WTC11 (cell line): ENCODE measurements at regions not wholly inside any gene's neighbourhood (a gene's known extent, or its start where the extent isn't known, plus 50 kb on each side); places are given as distances from the start of the nearest gene placed in this dataset.
"Not testable (repeated sequence)": the region's sequence is repeated elsewhere in the genome, so short reads cannot be mapped to it uniquely, and the experiment has no call there.

Experiments
- ATAC-seq: fragments of 200-7000 bp; cut with Tn5 transposase; 2 replicates; pipeline ENCODE4 v1.10.0; 2021; ENCODE audit warnings: mild to moderate bottlenecking, moderate library complexity
- CTCF ChIA-PET: fragments of 300-600 bp; sonication (Branson Sonifier 250); formaldehyde crosslinking; loops from one replicate; lab custom pipeline; 2021; ENCODE audit warnings: antibody characterized with exemption; lab: Charles Lee
- POLR2A ChIA-PET: fragments of 350-600 bp; sonication (Branson Sonifier 250); formaldehyde crosslinking; loops from one replicate; lab custom pipeline; 2021; ENCODE audit warnings: antibody characterized with exemption; lab: Charles Lee
- DNase-seq: peaks from one replicate; pipeline ENCODE4 v3.0.0; 2021; ENCODE audit warnings: low spot score
- H3K27ac Mint-ChIP-seq: 2 replicates; pipeline ENCODE4 v1.8.0; 2021; ENCODE audit warnings: mixed read lengths
- H3K27me3 Mint-ChIP-seq: 2 replicates; pipeline ENCODE4 v1.8.0; 2021; ENCODE audit warnings: low read depth, mild to moderate bottlenecking, moderate library complexity, mixed read lengths
- H3K36me3 Mint-ChIP-seq: 2 replicates; pipeline ENCODE4 v1.8.0; 2021; ENCODE audit warnings: mixed read lengths
- H3K4me1 Mint-ChIP-seq: 2 replicates; pipeline ENCODE4 v1.8.0; 2022; ENCODE audit warnings: mixed read lengths
- H3K4me3 Mint-ChIP-seq: 2 replicates; pipeline ENCODE4 v1.8.0; 2021; ENCODE audit warnings: mild to moderate bottlenecking, moderate library complexity, mixed read lengths
- H3K9me3 Mint-ChIP-seq: 2 replicates; pipeline ENCODE4 v1.8.0; 2021; ENCODE audit warnings: mixed read lengths
- ARID4B ChIP-seq: sonication (generic); formaldehyde crosslinking; IDR thresholded peaks from 2 replicates; pipeline ENCODE4 v1.8.0; 2023; ENCODE audit warnings: missing genetic modification reagents, mild to moderate bottlenecking, borderline replicate concordance
- ATF2 ChIP-seq: sonication (generic); formaldehyde crosslinking; IDR thresholded peaks from 2 replicates; pipeline ENCODE4 v1.8.1; 2022; ENCODE audit warnings: low read depth, missing genetic modification reagents, borderline replicate concordance
- CDX4 ChIP-seq: fragments of 250-450 bp; sonication (Bioruptor Pico); IDR thresholded peaks from 2 replicates; pipeline ENCODE4 v1.9.0; 2021; ENCODE audit warnings: moderate library complexity, mild to moderate bottlenecking, inconsistent platforms, borderline replicate concordance
- E2F5 ChIP-seq: sonication (generic); formaldehyde crosslinking; IDR thresholded peaks from 2 replicates; pipeline ENCODE4 v1.8.1; 2022; ENCODE audit warnings: mild to moderate bottlenecking, moderate library complexity, missing genetic modification reagents
- EMX1 ChIP-seq: fragments of 250-450 bp; sonication (Bioruptor Pico); IDR thresholded peaks from 2 replicates; pipeline ENCODE4 v1.8.0; 2021; ENCODE audit warnings: mild to moderate bottlenecking
- RELA ChIP-seq: sonication (generic); formaldehyde crosslinking; IDR thresholded peaks from 2 replicates; pipeline ENCODE4 v1.8.1; 2022; ENCODE audit warnings: missing genetic modification reagents, mild to moderate bottlenecking, borderline replicate concordance
- STAT6 ChIP-seq: sonication (generic); formaldehyde crosslinking; conservative IDR thresholded peaks from 2 replicates; pipeline ENCODE4 v1.8.1; 2023; ENCODE audit warnings: mild to moderate bottlenecking, low read depth, missing genetic modification reagents, moderate library complexity
- TCF7 ChIP-seq: sonication (generic); formaldehyde crosslinking; IDR thresholded peaks from 2 replicates; pipeline ENCODE4 v1.8.0; 2022; ENCODE audit warnings: mild to moderate bottlenecking, low read depth, missing genetic modification reagents, moderate library complexity
- ZNF532 ChIP-seq: fragments of 250-450 bp; sonication (Bioruptor Pico); IDR thresholded peaks from 2 replicates; pipeline ENCODE4 v1.9.0; 2021; ENCODE audit warnings: mild to moderate bottlenecking, borderline replicate concordance

- no peak for TF ChIP-seq ZNF532 (CRISPR knock-in tag)
- TF ChIP-seq CDX4 (CRISPR knock-in tag), result no peak
- no peak for TF ChIP-seq ATF2
- no peak for TF ChIP-seq EMX1 (CRISPR knock-in tag)
- no peak for TF ChIP-seq E2F5
- TF ChIP-seq, all 79 proteins: peak for 0
Measured at GRCh38 chr7:109646124-109646523, 1076.5 kb downstream of the DNAJB9 start (continued).

- CTCF ChIA-PET, ATAC-seq, H3K4me1 Mint-ChIP-seq, DNase-seq, POLR2A ChIA-PET, H3K4me3 Mint-ChIP-seq, H3K27ac Mint-ChIP-seq, H3K27me3 Mint-ChIP-seq, H3K9me3 Mint-ChIP-seq: not testable (repeated sequence)
- H3K36me3 Mint-ChIP-seq, result peaks cover 27% of the 10 kb centered on the region
Measured at GRCh38 chr7:109646594-109646993, 1076.9 kb downstream of the DNAJB9 start.

- H3K9me3 Mint-ChIP-seq, DNase-seq, POLR2A ChIA-PET, CTCF ChIA-PET, H3K27ac Mint-ChIP-seq, H3K27me3 Mint-ChIP-seq, ATAC-seq, H3K4me1 Mint-ChIP-seq, H3K4me3 Mint-ChIP-seq: not testable (repeated sequence)
- peaks cover 27% of the 10 kb centered on the region for H3K36me3 Mint-ChIP-seq
Measured at GRCh38 chr7:109647263-109647662, 1077.6 kb downstream of the DNAJB9 start.

- TF ChIP-seq RELA (CRISPR knock-in tag), result no peak
- TF ChIP-seq ARID4B (CRISPR knock-in tag), result no peak
- no peak for TF ChIP-seq CDX4 (CRISPR knock-in tag)
- TF ChIP-seq TCF7 (CRISPR knock-in tag), result no peak
- no peak for TF ChIP-seq STAT6 (CRISPR knock-in tag)
- ATAC-seq (no peak), DNase-seq (no peak)
- Mint-ChIP-seq H3K27me3 (no peaks in the 10 kb centered on the region), H3K9me3 (no peaks in the 10 kb centered on the region), H3K36me3 (no peaks in the 10 kb centered on the region), H3K4me1 (no peaks in the 10 kb centered on the region; the same call in 1 of the 2 replicates), H3K4me3 (no peak overlapping the region), H3K27ac (no peak overlapping the region)
- ChIA-PET POLR2A (no interaction called here), CTCF (no interaction called here)
Measured at GRCh38 chr7:109659261-109659660, 1089.6 kb downstream of the DNAJB9 start.
